Fibroblast of pulmonary artery (primary cell): ENCODE measurements at regions not wholly inside any gene's neighbourhood (a gene's known extent, or its start where the extent isn't known, plus 50 kb on each side); places are given as distances from the start of the nearest gene placed in this dataset.
"Not testable (repeated sequence)": the region's sequence is repeated elsewhere in the genome, so short reads cannot be mapped to it uniquely, and the experiment has no call there.

ENCODE experiments used
- DNase-seq: peaks from one replicate; pipeline ENCODE4 v3.0.0-alpha.2; 2010; ENCODE audit warnings: low read depth
- H3K4me3 ChIP-seq: replicated peaks from 2 replicates; pipeline ENCODE4 v1.5.1; 2011; ENCODE audit warnings: low read depth, mild to moderate bottlenecking, control low read depth, low read length, moderate library complexity
- CTCF ChIP-seq: IDR thresholded peaks from 2 replicates; pipeline ENCODE4 v1.5.1; 2011; ENCODE audit warnings: mild to moderate bottlenecking, control low read depth, low read length, inconsistent platforms; ENCODE audit errors: missing control alignments

GRCh38 chr5:18799482-18800128 lies 1165.3 kb downstream of the TAF11L14 start:
- TF ChIP-seq CTCF = no peak
- no peak for DNase-seq
- no peak overlapping the region for H3K4me3 ChIP-seq

GRCh38 chr5:18800293-18801025 lies 1166.2 kb downstream of the TAF11L14 start:
- no peak overlapping the region for H3K4me3 ChIP-seq
- no peak for TF ChIP-seq CTCF

GRCh38 chr5:18801413-18801812 lies 1167.2 kb downstream of the TAF11L14 start:
- H3K4me3 ChIP-seq, DNase-seq: not testable (repeated sequence)

More at GRCh38 chr5:18800293-18801025, 1166.2 kb downstream of the TAF11L14 start:
- no peak for DNase-seq

GRCh38 chr5:18802336-18802735 lies 1168.1 kb downstream of the TAF11L14 start:
- no peak overlapping the region for H3K4me3 ChIP-seq
- no peak for DNase-seq
- no peak for TF ChIP-seq CTCF

GRCh38 chr5:18805376-18805775 lies 1171.1 kb downstream of the TAF11L14 start:
- DNase-seq = no peak

GRCh38 chr5:18807256-18808149 lies 1173.2 kb downstream of the TAF11L14 start:
- no peak for DNase-seq
- no peak overlapping the region for H3K4me3 ChIP-seq
- no peak for TF ChIP-seq CTCF

More at GRCh38 chr5:18805376-18805775, 1171.1 kb downstream of the TAF11L14 start:
- TF ChIP-seq CTCF = no peak
- no peak overlapping the region for H3K4me3 ChIP-seq

GRCh38 chr5:18811661-18812060 lies 1176.3 kb downstream of the CDH18 start:
- TF ChIP-seq CTCF = no peak
- no peak for DNase-seq
- H3K4me3 ChIP-seq = no peak overlapping the region
